Kidney (tissue), 13 donors: ENCODE measurements at regions not wholly inside any gene's neighbourhood (a gene's known extent, or its start where the extent isn't known, plus 50 kb on each side); places are given as distances from the start of the nearest gene placed in this dataset.
A peak's percentile ranks its signal among the peaks of the same experiment; 100 is the strongest.
"Not testable (repeated sequence)": the region's sequence is repeated elsewhere in the genome, so short reads cannot be mapped to it uniquely, and the experiment has no call there.

ENCODE experiments used
- DNase-seq, 5 donors: peaks; one replicate each; pipeline ENCODE4 v3.0.0-alpha.2; 2013 to 2020
- FAIRE-seq: peaks from 2 replicates; lab custom pipeline; 2012; peaks lifted over from hg19 to GRCh38; lab: Jason Lieb, UNC
- H3K27ac ChIP-seq, 2 donors: one replicate each; pipeline ENCODE4 v1.7.0; 2013; ENCODE audit warnings: low read depth in 2 of 2, low read length in 2 of 2, inconsistent platforms in 1 of 2
- H3K27me3 ChIP-seq: one replicate; pipeline ENCODE4 v1.7.1; 2013; ENCODE audit warnings: low read length, inconsistent platforms; ENCODE audit not compliant: control insufficient read depth, insufficient read depth
- H3K36me3 ChIP-seq, 3 donors: one replicate each; pipeline versions ENCODE4 v1.7.0 to v1.7.1; 2013; ENCODE audit warnings: low read length in 3 of 3, control low read depth in 1 of 3, inconsistent platforms in 1 of 3; ENCODE audit not compliant: insufficient read depth in 3 of 3, control insufficient read depth in 2 of 3
- H3K4me1 ChIP-seq, 3 donors: one replicate each; pipeline versions ENCODE4 v1.7.0 to v1.7.1; 2013; ENCODE audit warnings: low read length in 3 of 3, inconsistent platforms in 1 of 3, low read depth in 1 of 3; ENCODE audit not compliant: control insufficient read depth in 2 of 3, insufficient read depth in 2 of 3
- H3K4me3 ChIP-seq, 3 donors: one replicate each; pipeline versions ENCODE4 v1.7.0 to v1.8.1; 2013; ENCODE audit warnings: low read length in 3 of 3, control low read depth in 1 of 3, inconsistent platforms in 1 of 3
- H3K9ac ChIP-seq, 3 donors: one replicate each; pipeline versions ENCODE4 v1.7.0 to v1.7.1; 2013; ENCODE audit warnings: low read length in 3 of 3, control low read depth in 1 of 3, inconsistent platforms in 1 of 3
- H3K9me3 ChIP-seq, 3 donors: one replicate each; pipeline versions ENCODE4 v1.7.0 to v1.7.1; 2013; ENCODE audit warnings: low read length in 3 of 3, control low read depth in 1 of 3, inconsistent platforms in 1 of 3; ENCODE audit not compliant: control insufficient read depth in 2 of 3, insufficient read depth in 1 of 3
- CTCF ChIP-seq: IDR thresholded peaks from 3 replicates; pipeline ENCODE4 v1.5.1; 2012; ENCODE audit warnings: mild to moderate bottlenecking, moderate library complexity, borderline replicate concordance; ENCODE audit not compliant: insufficient read depth; ENCODE audit errors: extremely low read depth
- intact Hi-C: fragments of 100-400 bp; cut with DNase I; formaldehyde crosslinking; loops from one replicate; pipeline ENCODE4 v1.11.1; 2022
- donor health status: control.
- donor health status: control.
- donor health status: control.
- donor health status: control.
- donor health status: control.
- donor health status: DM: yes; HTN: yes; CAD: no.
- donor health status: Normal renal cell carcinoma (clear cell type).

- FAIRE-seq (no peak), DNase-seq (no peak)
- no peaks in the 10 kb centered on the region for H3K27me3 ChIP-seq
- no peaks in the 10 kb centered on the region for H3K9me3 ChIP-seq
- intact Hi-C loops = no loop called here
- no peak overlapping the region for H3K9ac ChIP-seq
- no peak for TF ChIP-seq CTCF
- no peaks in the 10 kb centered on the region for H3K36me3 ChIP-seq
- peaks cover 0 to 3% (median 0%) of the 10 kb centered on the region in 3 donors for H3K4me1 ChIP-seq
- H3K27ac ChIP-seq = no peak overlapping the region
- H3K4me3 ChIP-seq = no peak overlapping the region
Measured at GRCh38 chr1:116194568-116194967, 83.4 kb downstream of the MAB21L3 start.

GRCh38 chr1:116195077-116195868 is 84.1 kb downstream of the MAB21L3 start:
- Histone ChIP-seq H3K9ac (no peak overlapping the region), H3K9me3 (no peaks in the 10 kb centered on the region), H3K4me3 (no peak overlapping the region), H3K27ac (no peak overlapping the region), H3K4me1 (peaks cover 0 to 3% (median 0%) of the 10 kb centered on the region in 3 donors), H3K36me3 (no peaks in the 10 kb centered on the region), H3K27me3 (no peaks in the 10 kb centered on the region)
- FAIRE-seq = no peak
- no peak for TF ChIP-seq CTCF
- intact Hi-C loops = no loop called here
- DNase-seq = peak in 1 of 5 donors; percentile 30

GRCh38 chr1:116200343-116200742 is 89.1 kb downstream of the MAB21L3 start:
- FAIRE-seq, H3K27me3 ChIP-seq, DNase-seq, intact Hi-C loops, H3K4me1 ChIP-seq, H3K9me3 ChIP-seq, H3K27ac ChIP-seq, H3K9ac ChIP-seq, H3K4me3 ChIP-seq, H3K36me3 ChIP-seq: not testable (repeated sequence)

GRCh38 chr1:116201911-116202310 is 90.7 kb downstream of the MAB21L3 start:
- no peak overlapping the region for H3K9ac ChIP-seq
- no peak for TF ChIP-seq CTCF
- H3K27ac ChIP-seq = no peak overlapping the region
- no peaks in the 10 kb centered on the region for H3K4me1 ChIP-seq
- H3K27me3 ChIP-seq = no peaks in the 10 kb centered on the region
- DNase-seq (no peak), FAIRE-seq (no peak)
- intact Hi-C loops = no loop called here
- peaks cover 0 to 3% (median 0%) of the 10 kb centered on the region in 3 donors for H3K9me3 ChIP-seq
- no peak overlapping the region for H3K4me3 ChIP-seq
- H3K36me3 ChIP-seq = no peaks in the 10 kb centered on the region
